ENCODE measurements at regions not wholly inside any gene's neighbourhood (a gene's known extent, or its start where the extent isn't known, plus 50 kb on each side); places are given as distances from the start of the nearest gene placed in this dataset.

GRCh38 chr15:73807865-73808264 is 54.7 kb upstream of the INSYN1 start:
- H2AFZ ChIP-seq (ENCODE audit: low read length): no peak overlapping the region
- no peak overlapping the region for H3K14ac ChIP-seq (ENCODE audit: insufficient read depth, low read length)
- H3K27me3 ChIP-seq (ENCODE audit: insufficient read depth, low read length): no peaks in the 10 kb centered on the region
- Mint-ChIP-seq H3K4me1 (peaks cover 6 to 12% of the 10 kb centered on the region in 2 experiments), H3K27me3 (ENCODE audit: low read depth) (no peaks in the 10 kb centered on the region), H3K4me3 (no peak overlapping the region), H3K9me3 (no peaks in the 10 kb centered on the region), H3K27ac (no peak overlapping the region), H3K36me3 (ENCODE audit: insufficient read depth in 1 of 3, low read depth in 3 of 3) (no peaks in the 10 kb centered on the region)
- no peaks in the 10 kb centered on the region for H3K79me2 ChIP-seq (ENCODE audit: insufficient read depth, low read length)
- H3K27ac ChIP-seq (ENCODE audit: insufficient read length, low read depth, low read length): no peak overlapping the region
- no peak overlapping the region for H3K4me2 ChIP-seq (ENCODE audit: insufficient read depth, insufficient read length, low read length)
- H2BK20ac ChIP-seq (ENCODE audit: low read depth, low read length, poor library complexity, severe bottlenecking): no peak overlapping the region
- H4K8ac ChIP-seq (replicated peaks; ENCODE audit: insufficient read length, low read depth, low read length): no peak overlapping the region
- no peak overlapping the region for H3K9ac ChIP-seq (ENCODE audit: extremely low read depth, insufficient read length, low read length)
- no peaks in the 10 kb centered on the region for H3K4me1 ChIP-seq (ENCODE audit: insufficient read depth, low read length)
- H3K23ac ChIP-seq (ENCODE audit: insufficient read length, low read depth, low read length): no peak overlapping the region
- no peak for DNase-seq
- H3K18ac ChIP-seq (ENCODE audit: insufficient read length, low read depth, low read length): no peak overlapping the region
- no peak overlapping the region for H3K56ac ChIP-seq (ENCODE audit: insufficient read length, low read depth, low read length)
- no peak overlapping the region for H2BK15ac ChIP-seq (ENCODE audit: low read depth, low read length)
- no peak overlapping the region for H3K4ac ChIP-seq (ENCODE audit: low read depth, low read length)
- H3K9me3 ChIP-seq (ENCODE audit: control insufficient read depth, low read depth, low read length): no peaks in the 10 kb centered on the region
- no peak overlapping the region for H4K91ac ChIP-seq (ENCODE audit: insufficient read length, low read depth, low read length)
- no peak overlapping the region for H2BK120ac ChIP-seq (ENCODE audit: low read depth, low read length, poor library complexity, severe bottlenecking)
- H4K5ac ChIP-seq (ENCODE audit: insufficient read length, low read depth, low read length): no peak overlapping the region
- H2BK5ac ChIP-seq (ENCODE audit: insufficient read length, low read length): no peak overlapping the region
- no peak overlapping the region for H2BK12ac ChIP-seq (ENCODE audit: insufficient read length, low read depth, low read length)
- no peaks in the 10 kb centered on the region for H3K23me2 ChIP-seq (ENCODE audit: insufficient read length, low read depth, low read length, poor library complexity, severe bottlenecking)
- H3K79me1 ChIP-seq (ENCODE audit: insufficient read depth, low read depth, low read length, poor library complexity, severe bottlenecking): no peaks in the 10 kb centered on the region
- no peak overlapping the region for H2AK5ac ChIP-seq (ENCODE audit: insufficient read length, low read length)
- TF ChIP-seq CTCF (conservative IDR thresholded peaks at IDR 0.05): no peak
- no CpG with 5 or more reads among the region's 4 CpGs for WGBS (ENCODE audit: extremely low coverage, insufficient read length, low lambda C conversion rate)
- H3T11ph ChIP-seq (ENCODE audit: low read length): no peak overlapping the region
- no peaks in the 10 kb centered on the region for H4K20me1 ChIP-seq (ENCODE audit: control insufficient read depth, insufficient read depth, insufficient read length)
